Muscle of back (tissue), 3 donors: ENCODE measurements at regions not wholly inside any gene's neighbourhood (a gene's known extent, or its start where the extent isn't known, plus 50 kb on each side); places are given as distances from the start of the nearest gene placed in this dataset.
"Not testable (repeated sequence)": the region's sequence is repeated elsewhere in the genome, so short reads cannot be mapped to it uniquely, and the experiment has no call there.

Source experiments
- DNase-seq, 3 donors: peaks; one replicate each; pipeline versions ENCODE4 v3.0.0 to v3.0.0-alpha.2; 2013

GRCh38 chr18:62629031-62629430, 86.3 kb upstream of the PHLPP1 start:
- no peak for DNase-seq

GRCh38 chr18:62631173-62631572, 84.2 kb upstream of the PHLPP1 start:
- DNase-seq = no peak

GRCh38 chr18:62632788-62633455, 82.4 kb upstream of the PHLPP1 start:
- DNase-seq = no peak

GRCh38 chr18:62634458-62634857, 80.9 kb upstream of the PHLPP1 start:
- no peak for DNase-seq

- no peak for DNase-seq
These were observed 80.2 kb upstream of the PHLPP1 start for GRCh38 chr18:62634979-62635630.

GRCh38 chr18:62637403-62637802, 77.9 kb upstream of the PHLPP1 start:
- DNase-seq = no peak

- no peak for DNase-seq
These were observed 77.3 kb upstream of the PHLPP1 start for GRCh38 chr18:62637807-62638687.

GRCh38 chr18:62643181-62643580, 72.2 kb upstream of the PHLPP1 start:
- DNase-seq = no peak

- no peak for DNase-seq
These were observed 70.6 kb upstream of the PHLPP1 start for GRCh38 chr18:62644773-62645172.

GRCh38 chr18:62647179-62647578, 68.2 kb upstream of the PHLPP1 start:
- no peak for DNase-seq

- DNase-seq = no peak
These were observed 67.2 kb upstream of the PHLPP1 start for GRCh38 chr18:62648045-62648678.

GRCh38 chr18:62651276-62652056, 63.9 kb upstream of the PHLPP1 start:
- DNase-seq = peak in 1 of 3 donors; percentile 47

- DNase-seq = not testable (repeated sequence)
These were observed 63.2 kb upstream of the PHLPP1 start for GRCh38 chr18:62652057-62652629.

GRCh38 chr18:62655520-62656219, 59.7 kb upstream of the PHLPP1 start:
- no peak for DNase-seq

GRCh38 chr18:62658028-62658427, 57.3 kb upstream of the PHLPP1 start:
- no peak for DNase-seq

GRCh38 chr18:62659698-62660097, 55.6 kb upstream of the PHLPP1 start:
- no peak for DNase-seq

- no peak for DNase-seq
These were observed 54.6 kb upstream of the PHLPP1 start for GRCh38 chr18:62660691-62661090.

- DNase-seq = no peak
These were observed 51.5 kb upstream of the PHLPP1 start for GRCh38 chr18:62663731-62664336.

GRCh38 chr18:62664414-62664813, 50.9 kb upstream of the PHLPP1 start:
- DNase-seq = no peak

GRCh38 chr18:62665188-62665587, 50.2 kb upstream of the PHLPP1 start:
- no peak for DNase-seq
